Keratinocyte (primary cell): ENCODE measurements at regions not wholly inside any gene's neighbourhood (a gene's known extent, or its start where the extent isn't known, plus 50 kb on each side); places are given as distances from the start of the nearest gene placed in this dataset.

Source experiments
- CTCF ChIP-seq, 3 experiments: IDR thresholded peaks in 1 of 3; conservative IDR thresholded peaks in 1 of 3; optimal IDR thresholded peaks in 1 of 3; 2 replicates in 2 of 3; 3 replicates in 1 of 3; pipeline versions ENCODE3 to v1.5.1; 2011; ENCODE audit warnings: low read length in 3 of 3, mild to moderate bottlenecking in 3 of 3, moderate library complexity in 2 of 3, control low read depth in 1 of 3, inconsistent platforms in 1 of 3; ENCODE audit not compliant: insufficient read depth in 2 of 3; ENCODE audit errors: extremely low read depth in 1 of 3
- EZH2 ChIP-seq: IDR thresholded peaks from one replicate; pipeline ENCODE4 v1.6.1; 2012; ENCODE audit warnings: inconsistent platforms, mild to moderate bottlenecking, low read length, moderate library complexity

GRCh38 chr10:44680764-44681163 is 230.4 kb upstream of the TMEM72 start:
- no peak for TF ChIP-seq CTCF (optimal IDR thresholded peaks at IDR 0.05 in 1 of 3, IDR thresholded peaks at IDR 0.05 in 1 of 3, conservative IDR thresholded peaks at IDR 0.05 in 1 of 3; ENCODE audit: extremely low read depth in 1 of 3, insufficient read depth in 2 of 3, low read length in 3 of 3)
- TF ChIP-seq EZH2, result no peak
